Adrenal gland (tissue), 9 donors: ENCODE measurements at regions not wholly inside any gene's neighbourhood (a gene's known extent, or its start where the extent isn't known, plus 50 kb on each side); places are given as distances from the start of the nearest gene placed in this dataset.

Source experiments
- DNase-seq, 7 donors: peaks; one replicate each; pipeline ENCODE4 v3.0.0-alpha.2; 2019 to 2020
- H3K27ac ChIP-seq, 5 donors: fragments of 200-600 bp; sonication (generic) in 4 of 5; 1 replicate in 3 of 5; 2 replicates in 2 of 5; pipeline versions ENCODE4 v1.5.1 to v1.8.0; 2016 to 2020; ENCODE audit warnings: mild to moderate bottlenecking in 1 of 5
- H3K27me3 ChIP-seq: fragments of 200-600 bp; 2 replicates; pipeline ENCODE4 v1.8.0; 2021
- H3K36me3 ChIP-seq, 2 donors: fragments of 200-600 bp; replicated peaks in 1 of 2; 1 replicate in 1 of 2; 2 replicates in 1 of 2; pipeline versions ENCODE4 v1.5.1 to v1.8.0; 2018 to 2022
- H3K4me1 ChIP-seq, 2 donors: fragments of 200-600 bp; replicated peaks in 1 of 2; 1 replicate in 1 of 2; 2 replicates in 1 of 2; pipeline versions ENCODE4 v1.5.1 to v1.8.0; 2018 to 2021
- H3K4me3 ChIP-seq, 4 donors: fragments of 200-600 bp; sonication (generic) in 3 of 4; one replicate each; pipeline ENCODE4 v1.5.1; 2016 to 2018
- H3K9me3 ChIP-seq, 3 donors: fragments of 200-600 bp; sonication (generic) in 1 of 3; replicated peaks in 1 of 3; 1 replicate in 2 of 3; 2 replicates in 1 of 3; pipeline versions ENCODE4 v1.5.1 to v1.8.0; 2016 to 2021
- POLR2A ChIP-seq, 2 donors: fragments of 450-650 bp; IDR thresholded peaks; one replicate each; pipeline ENCODE4 v1.6.1; 2017; ENCODE audit warnings: antibody characterized with exemption in 2 of 2, mild to moderate bottlenecking in 2 of 2, moderate library complexity in 1 of 2
- WGBS, 4 donors: extraction: QIAGEN DNeasy Blood & Tissue Kit in 2 of 4; methylation state at CpG; one replicate each; pipeline versions ENCODE4 v1.1.5 to v1.1.7; 2013 to 2017; 5-methylcytosine and 5-hydroxymethylcytosine counted together
- intact Hi-C, 2 donors: fragments of 100-400 bp; cut with DNase I; formaldehyde crosslinking; loops; one replicate each; pipeline versions ENCODE4 v1.14.1 to v1.15.0; 2022 to 2023
- TF ChIP-seq, protein P1 (sequence below), 6 experiments: fragments of 450-650 bp in 4 of 6; fragments of 200-600 bp in 2 of 6; sonication (generic) in 1 of 6; IDR thresholded peaks; 1 replicate in 5 of 6; 2 replicates in 1 of 6; pipeline versions ENCODE4 v1.5.1 to v1.8.0; 2016 to 2021; ENCODE audit warnings: antibody characterized with exemption in 6 of 6, mild to moderate bottlenecking in 2 of 6, moderate library complexity in 1 of 6
- donor health status: healthy with polysubstance abuse.
- donor health status: Bipolar disorder and iron deficiency.
- donor health status: DM: yes; HTN: yes; CAD: no.
- donor health status: DM: no; HTN: no; CAD: no.
- donor health status: DM: no; HTN: no; CAD: no.

DNA sequence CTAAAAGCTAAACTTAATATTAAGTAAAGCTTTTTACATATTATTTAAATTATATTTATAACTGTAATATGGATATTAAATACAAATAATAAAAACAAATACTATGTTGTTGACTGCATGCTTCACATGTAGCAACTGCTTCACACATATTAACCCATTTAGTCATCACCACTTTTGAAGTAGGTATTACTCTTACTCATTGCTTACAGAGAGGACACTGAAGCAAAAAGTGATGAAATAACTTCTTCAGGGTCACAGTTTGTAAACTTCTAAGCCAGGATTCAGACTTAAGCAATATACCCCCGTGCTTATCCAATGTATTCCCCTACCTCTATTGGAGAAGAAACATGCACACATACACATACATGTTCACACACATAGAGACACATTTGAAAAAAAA lies 166.6 kb downstream of the DKK2 start:
- Histone ChIP-seq H3K4me1 (no peaks in the 10 kb centered on the region), H3K4me3 (no peak overlapping the region), H3K27me3 (no peaks in the 10 kb centered on the region), H3K9me3 (no peaks in the 10 kb centered on the region), H3K36me3 (no peaks in the 10 kb centered on the region), H3K27ac (no peak overlapping the region)
- intact Hi-C loops = no loop called here
- TF ChIP-seq, protein P1, sequence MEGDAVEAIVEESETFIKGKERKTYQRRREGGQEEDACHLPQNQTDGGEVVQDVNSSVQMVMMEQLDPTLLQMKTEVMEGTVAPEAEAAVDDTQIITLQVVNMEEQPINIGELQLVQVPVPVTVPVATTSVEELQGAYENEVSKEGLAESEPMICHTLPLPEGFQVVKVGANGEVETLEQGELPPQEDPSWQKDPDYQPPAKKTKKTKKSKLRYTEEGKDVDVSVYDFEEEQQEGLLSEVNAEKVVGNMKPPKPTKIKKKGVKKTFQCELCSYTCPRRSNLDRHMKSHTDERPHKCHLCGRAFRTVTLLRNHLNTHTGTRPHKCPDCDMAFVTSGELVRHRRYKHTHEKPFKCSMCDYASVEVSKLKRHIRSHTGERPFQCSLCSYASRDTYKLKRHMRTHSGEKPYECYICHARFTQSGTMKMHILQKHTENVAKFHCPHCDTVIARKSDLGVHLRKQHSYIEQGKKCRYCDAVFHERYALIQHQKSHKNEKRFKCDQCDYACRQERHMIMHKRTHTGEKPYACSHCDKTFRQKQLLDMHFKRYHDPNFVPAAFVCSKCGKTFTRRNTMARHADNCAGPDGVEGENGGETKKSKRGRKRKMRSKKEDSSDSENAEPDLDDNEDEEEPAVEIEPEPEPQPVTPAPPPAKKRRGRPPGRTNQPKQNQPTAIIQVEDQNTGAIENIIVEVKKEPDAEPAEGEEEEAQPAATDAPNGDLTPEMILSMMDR (IDR thresholded peaks at IDR 0.05) = no peak
- TF ChIP-seq POLR2A (IDR thresholded peaks at IDR 0.05) = no peak
- WGBS, 4 donors = 57 to 65% (median 64%) methylated on average over 1 of the region's 1 CpG
- no peak for DNase-seq

DNA sequence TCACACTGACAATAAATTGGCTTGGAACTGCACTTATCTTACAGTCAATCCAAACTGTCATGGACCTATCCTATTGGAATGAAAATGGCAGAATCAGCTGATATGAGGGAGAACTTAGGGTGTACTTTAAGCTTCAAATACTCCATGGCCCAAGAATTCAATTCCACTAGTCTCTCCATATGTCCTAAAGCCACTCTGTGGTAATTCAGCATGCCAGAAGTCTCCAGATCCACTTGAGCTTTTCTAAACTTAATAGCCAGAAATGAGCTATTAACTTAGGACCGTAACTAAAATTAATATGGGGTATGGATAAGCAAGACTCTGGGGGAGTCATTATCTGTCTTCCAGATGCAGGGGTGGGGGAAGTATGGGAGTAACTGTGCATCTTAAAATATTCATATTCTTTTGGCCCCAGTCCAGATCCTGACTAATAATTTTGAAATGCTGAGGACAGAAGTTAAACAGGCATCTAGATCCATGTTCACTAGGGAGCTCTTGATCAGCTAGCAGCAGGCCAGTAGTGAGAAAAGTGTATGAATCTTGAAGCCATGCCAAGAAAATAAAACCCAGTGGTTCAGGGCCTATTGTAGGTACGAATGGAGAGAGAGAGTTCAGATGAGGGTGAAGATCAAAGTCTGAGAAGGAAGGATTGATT lies 167.6 kb downstream of the DKK2 start:
- Histone ChIP-seq H3K27ac (no peak overlapping the region), H3K36me3 (no peaks in the 10 kb centered on the region), H3K4me3 (no peak overlapping the region), H3K9me3 (no peaks in the 10 kb centered on the region), H3K4me1 (no peaks in the 10 kb centered on the region), H3K27me3 (no peaks in the 10 kb centered on the region)
- no peak for DNase-seq
- intact Hi-C loops = no loop called here
- TF ChIP-seq, protein P1 (IDR thresholded peaks at IDR 0.05) = no peak
- TF ChIP-seq POLR2A (IDR thresholded peaks at IDR 0.05) = no peak
- 44 to 70% (median 52%) methylated on average over 2 of the region's 2 CpGs for WGBS, 4 donors

DNA sequence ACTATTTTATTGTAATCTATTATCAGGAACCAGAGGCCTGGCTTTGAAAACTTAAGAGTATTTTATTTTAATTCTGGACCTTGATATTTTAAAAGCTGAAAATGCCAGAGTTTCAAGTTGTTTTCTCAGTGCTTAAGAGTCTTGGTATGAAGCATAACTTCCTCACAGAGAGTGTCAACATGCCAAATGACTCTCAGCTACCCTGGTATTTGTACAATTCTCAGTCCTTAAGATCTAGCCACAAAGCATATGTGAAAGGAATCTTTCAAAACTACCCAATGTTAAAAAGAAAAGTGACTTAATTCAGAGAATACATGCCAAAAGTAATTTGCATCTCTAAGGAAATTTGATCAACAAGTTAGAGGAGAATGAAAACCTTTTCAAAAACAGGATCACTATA lies 171.9 kb downstream of the DKK2 start:
- no peak overlapping the region for H3K4me3 ChIP-seq
- no peaks in the 10 kb centered on the region for H3K9me3 ChIP-seq
- DNase-seq = no peak
- no peaks in the 10 kb centered on the region for H3K36me3 ChIP-seq
- no peaks in the 10 kb centered on the region for H3K27me3 ChIP-seq
- H3K27ac ChIP-seq = no peak overlapping the region
- H3K4me1 ChIP-seq = no peaks in the 10 kb centered on the region
- TF ChIP-seq POLR2A (IDR thresholded peaks at IDR 0.05) = no peak
- TF ChIP-seq, protein P1 (IDR thresholded peaks at IDR 0.05) = no peak
- intact Hi-C loops = no loop called here

DNA sequence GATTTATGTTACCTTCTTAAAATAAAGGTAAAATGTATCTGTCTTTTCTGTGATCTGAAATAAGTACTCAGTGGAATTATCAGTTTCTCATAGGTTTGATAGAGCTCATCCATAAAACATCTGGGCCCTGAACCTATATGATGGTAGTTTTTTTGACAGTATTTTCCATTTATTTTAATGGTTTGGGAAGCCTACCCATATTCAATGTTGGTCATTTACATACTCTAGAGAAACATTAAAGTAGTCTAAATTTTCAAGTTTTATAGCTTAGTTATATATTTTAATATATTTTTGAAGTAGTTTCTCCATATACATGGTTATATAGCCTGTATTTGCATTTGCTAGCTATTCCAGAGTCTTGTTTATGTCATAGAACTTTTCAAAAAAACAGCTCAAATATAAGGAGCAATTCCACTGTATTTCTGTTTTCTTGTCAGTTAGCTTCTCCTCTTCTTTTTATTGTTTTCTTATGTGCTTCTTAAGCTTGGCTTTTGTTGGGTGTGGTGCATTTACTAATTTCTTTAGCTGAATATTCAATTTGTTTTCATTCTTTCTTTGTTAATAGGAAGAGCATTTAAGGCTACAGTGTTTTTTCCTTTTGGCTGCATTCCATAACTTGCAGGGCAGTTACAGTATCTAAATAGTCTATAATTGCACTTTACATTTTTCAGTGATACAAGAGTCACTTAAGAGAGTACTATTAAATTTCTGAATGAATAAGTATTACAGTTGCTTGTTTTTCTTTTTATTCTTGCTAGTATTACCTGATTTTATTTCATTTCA lies 181.4 kb downstream of the DKK2 start:
- no peaks in the 10 kb centered on the region for H3K9me3 ChIP-seq
- DNase-seq = no peak
- no peaks in the 10 kb centered on the region for H3K36me3 ChIP-seq
- no peak for TF ChIP-seq POLR2A (IDR thresholded peaks at IDR 0.05)
- TF ChIP-seq, protein P1 (IDR thresholded peaks at IDR 0.05) = no peak
- intact Hi-C loops = no loop called here
- H3K27me3 ChIP-seq = no peaks in the 10 kb centered on the region
- no peaks in the 10 kb centered on the region for H3K4me1 ChIP-seq
- no peak overlapping the region for H3K4me3 ChIP-seq
- no peak overlapping the region for H3K27ac ChIP-seq
